SK-N-SH treated with all-trans-retinoic acid at 6 μM for 48 hours (cell line): ENCODE measurements at regions not wholly inside any gene's neighbourhood (a gene's known extent, or its start where the extent isn't known, plus 50 kb on each side); places are given as distances from the start of the nearest gene placed in this dataset.

Experiments used
- ATAC-seq: fragments of 200-7000 bp; cut with Tn5 transposase; 3 replicates; pipeline ENCODE4 v1.9.1; 2020; ENCODE audit warnings: mild to moderate bottlenecking, moderate library complexity
- ARNTL ChIP-seq: fragments of 450-650 bp; formaldehyde crosslinking; IDR thresholded peaks from 2 replicates; pipeline ENCODE4 v1.5.0; 2020; ENCODE audit warnings: low read depth, mild to moderate bottlenecking, moderate library complexity, borderline replicate concordance
- BACH2 ChIP-seq: fragments of 250-450 bp; sonication (Bioruptor Pico); IDR thresholded peaks from 2 replicates; pipeline ENCODE4 v1.9.0; 2021; ENCODE audit warnings: mild to moderate bottlenecking, borderline replicate concordance
- CREB5 ChIP-seq: fragments of 250-450 bp; sonication (Bioruptor Pico); IDR thresholded peaks from 2 replicates; pipeline ENCODE4 v1.5.1; 2020; ENCODE audit warnings: low read depth, mild to moderate bottlenecking, moderate library complexity
- CSDC2 ChIP-seq: fragments of 250-450 bp; sonication (Bioruptor Pico); IDR thresholded peaks from 2 replicates; pipeline ENCODE4 v1.5.0; 2020; ENCODE audit warnings: mild to moderate bottlenecking, moderate library complexity
- CSRNP3 ChIP-seq: fragments of 250-450 bp; sonication (Bioruptor Pico); IDR thresholded peaks from 2 replicates; pipeline ENCODE4 v1.5.1; 2021; ENCODE audit warnings: mild to moderate bottlenecking, moderate library complexity
- ISL1 ChIP-seq: fragments of 250-450 bp; sonication (Bioruptor Pico); IDR thresholded peaks from 2 replicates; pipeline ENCODE4 v2.1.2; 2022; ENCODE audit warnings: mild to moderate bottlenecking, moderate library complexity
- OSR1 ChIP-seq: fragments of 250-450 bp; sonication (Bioruptor Pico); IDR thresholded peaks from 2 replicates; pipeline ENCODE4 v1.8.0; 2022; ENCODE audit warnings: moderate library complexity, mild to moderate bottlenecking, inconsistent platforms
- PATZ1 ChIP-seq: fragments of 250-450 bp; sonication (Bioruptor Pico); IDR thresholded peaks from 2 replicates; pipeline ENCODE4 v1.8.0; 2020; ENCODE audit warnings: mild to moderate bottlenecking, moderate library complexity, borderline replicate concordance
- RARB ChIP-seq: fragments of 250-450 bp; sonication (Bioruptor Pico); IDR thresholded peaks from 2 replicates; pipeline ENCODE4 v1.8.0; 2021; ENCODE audit warnings: mild to moderate bottlenecking, moderate library complexity
- SNAI2 ChIP-seq: fragments of 250-450 bp; sonication (Bioruptor Pico); IDR thresholded peaks from 2 replicates; pipeline ENCODE4 v1.5.0; 2020; ENCODE audit warnings: mild to moderate bottlenecking, moderate library complexity
- TCF4 ChIP-seq: fragments of 250-450 bp; sonication (Bioruptor Pico); IDR thresholded peaks from 2 replicates; pipeline ENCODE4 v1.8.0; 2021; ENCODE audit warnings: mild to moderate bottlenecking, moderate library complexity, borderline replicate concordance
- TOX ChIP-seq: fragments of 250-450 bp; sonication (Bioruptor Pico); IDR thresholded peaks from 2 replicates; pipeline ENCODE4 v1.8.0; 2021; ENCODE audit warnings: mild to moderate bottlenecking, moderate library complexity, borderline replicate concordance
- TSHZ2 ChIP-seq: fragments of 250-450 bp; sonication (Bioruptor Pico); IDR thresholded peaks from 2 replicates; pipeline ENCODE4 v1.5.0; 2020; ENCODE audit warnings: mild to moderate bottlenecking, moderate library complexity
- ZC3H10 ChIP-seq: fragments of 250-450 bp; sonication (Bioruptor Pico); IDR thresholded peaks from 2 replicates; pipeline ENCODE4 v1.5.1; 2021; ENCODE audit warnings: mild to moderate bottlenecking, moderate library complexity
- ZFP3 ChIP-seq: fragments of 250-450 bp; sonication (Bioruptor Pico); IDR thresholded peaks from 2 replicates; pipeline ENCODE4 v1.5.0; 2020; ENCODE audit warnings: mild to moderate bottlenecking, moderate library complexity
- ZFP30 ChIP-seq: fragments of 450-650 bp; formaldehyde crosslinking; IDR thresholded peaks from 2 replicates; pipeline ENCODE4 v1.5.0; 2022; ENCODE audit warnings: mild to moderate bottlenecking, moderate library complexity
- ZNF565 ChIP-seq: fragments of 450-650 bp; formaldehyde crosslinking; conservative IDR thresholded peaks from 2 replicates; pipeline ENCODE4 v1.5.0; 2020; ENCODE audit warnings: low read depth, mild to moderate bottlenecking, moderate library complexity
- ZNF70 ChIP-seq: fragments of 450-650 bp; formaldehyde crosslinking; IDR thresholded peaks from 2 replicates; pipeline ENCODE4 v1.5.0; 2020; ENCODE audit warnings: mild to moderate bottlenecking, moderate library complexity
- ZNF8 ChIP-seq: fragments of 450-650 bp; formaldehyde crosslinking; IDR thresholded peaks from 2 replicates; pipeline ENCODE4 v1.5.0; 2020; ENCODE audit warnings: mild to moderate bottlenecking, moderate library complexity

- TF ChIP-seq CSRNP3 (CRISPR knock-in tag): no peak
- TF ChIP-seq ZFP3 (CRISPR knock-in tag): no peak
- no peak for TF ChIP-seq RARB (CRISPR knock-in tag)
- peak; percentile 24; the same call in 1 of the 2 replicates for TF ChIP-seq OSR1 (CRISPR knock-in tag)
- TF ChIP-seq SNAI2 (CRISPR knock-in tag): peak; percentile 42; the same call in 1 of the 2 replicates
- TF ChIP-seq BACH2: no peak
- TF ChIP-seq ZNF8 (CRISPR knock-in tag): no peak
- ATAC-seq: peak; percentile 76
Observed at GRCh38 chr3:124217542-124217941, 225.6 kb upstream of the ROPN1 start.

GRCh38 chr3:124221422-124221821, 229.5 kb upstream of the ROPN1 start:
- no peak for TF ChIP-seq ARNTL (CRISPR knock-in tag)
- no peak for TF ChIP-seq ZFP30 (CRISPR knock-in tag)
- TF ChIP-seq, all 23 proteins: peak for 0
- ATAC-seq: no peak

GRCh38 chr3:124223853-124224252, 231.9 kb upstream of the ROPN1 start:
- no peak for ATAC-seq
- TF ChIP-seq TOX (CRISPR knock-in tag): no peak
- no peak for TF ChIP-seq CREB5 (CRISPR knock-in tag)
- TF ChIP-seq ZNF8 (CRISPR knock-in tag): no peak
- no peak for TF ChIP-seq CSRNP3 (CRISPR knock-in tag)

- no peak for ATAC-seq
- TF ChIP-seq TSHZ2 (CRISPR knock-in tag) (no peak), ZFP3 (CRISPR knock-in tag) (no peak), ISL1 (CRISPR knock-in tag) (no peak), ZNF70 (CRISPR knock-in tag) (no peak), ZNF565 (no peak)
Observed at GRCh38 chr3:124227150-124227630, 235.3 kb upstream of the ROPN1 start.

- ATAC-seq: no peak
- TF ChIP-seq CSDC2 (CRISPR knock-in tag) (no peak), TCF4 (CRISPR knock-in tag) (no peak), PATZ1 (CRISPR knock-in tag) (no peak), ZFP30 (CRISPR knock-in tag) (no peak), ZC3H10 (CRISPR knock-in tag) (no peak), RARB (CRISPR knock-in tag) (no peak), OSR1 (CRISPR knock-in tag) (no peak), SNAI2 (CRISPR knock-in tag) (no peak), CREB5 (CRISPR knock-in tag) (no peak), ZNF565 (no peak)
- TF ChIP-seq, all 23 proteins: peak for 0
Observed at GRCh38 chr3:124229420-124229819, 237.5 kb upstream of the ROPN1 start.
